ENCODE measurements at regions not wholly inside any gene's neighbourhood (a gene's known extent, or its start where the extent isn't known, plus 50 kb on each side); places are given as distances from the start of the nearest gene placed in this dataset.
"Not testable (repeated sequence)": the region's sequence is repeated elsewhere in the genome, so short reads cannot be mapped to it uniquely, and the experiment has no call there.

DNA sequence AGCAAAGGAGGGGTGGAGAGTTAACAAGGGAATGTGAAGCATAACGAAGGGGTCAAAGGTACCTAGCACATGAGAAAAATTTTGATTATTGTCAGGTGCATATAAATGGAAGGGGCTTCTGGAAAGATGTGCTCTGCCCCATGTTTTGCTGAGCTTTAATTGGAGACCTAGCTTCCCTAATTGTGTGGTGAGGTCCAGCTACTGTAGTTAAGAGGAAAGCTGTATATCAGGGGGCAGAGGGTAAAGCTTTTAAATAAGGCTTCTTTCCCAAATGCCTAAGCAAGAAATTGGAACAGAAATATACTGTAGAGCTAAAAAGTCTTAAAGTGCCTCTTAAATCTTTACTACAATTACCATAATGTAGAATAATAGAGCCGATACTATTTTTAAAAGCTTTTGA, 267.2 kb downstream of the MAT2B start:
- DNase-seq (ENCODE audit: low read depth in 3 of 3): no peak

- DNase-seq (ENCODE audit: low read depth in 3 of 3): no peak
These were observed 267.8 kb downstream of the MAT2B start for GRCh38 chr5:163773226-163773625.

DNA sequence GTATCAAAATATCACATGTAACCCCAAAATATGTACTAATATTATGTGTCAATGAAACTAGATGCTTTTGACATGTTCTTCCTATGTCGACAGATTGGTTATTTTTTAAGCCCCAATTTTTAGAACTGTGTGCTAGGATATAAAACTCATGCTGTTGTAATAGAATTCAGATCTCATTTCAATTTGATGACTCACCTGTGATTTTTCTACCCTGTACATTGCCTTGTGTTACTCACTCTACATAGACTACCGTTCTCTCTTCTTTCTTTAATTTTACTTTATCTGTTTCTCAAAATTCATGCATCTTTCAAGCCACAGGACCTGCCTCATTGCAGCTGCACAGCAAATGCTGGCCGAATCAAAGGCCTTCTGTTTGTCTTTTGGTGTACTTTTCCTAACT, 284.5 kb downstream of the MAT2B start:
- no peak for DNase-seq (ENCODE audit: low read depth in 3 of 3)

- DNase-seq (ENCODE audit: low read depth in 3 of 3): no peak
These were observed 285.1 kb downstream of the MAT2B start for GRCh38 chr5:163790497-163790896.

DNA sequence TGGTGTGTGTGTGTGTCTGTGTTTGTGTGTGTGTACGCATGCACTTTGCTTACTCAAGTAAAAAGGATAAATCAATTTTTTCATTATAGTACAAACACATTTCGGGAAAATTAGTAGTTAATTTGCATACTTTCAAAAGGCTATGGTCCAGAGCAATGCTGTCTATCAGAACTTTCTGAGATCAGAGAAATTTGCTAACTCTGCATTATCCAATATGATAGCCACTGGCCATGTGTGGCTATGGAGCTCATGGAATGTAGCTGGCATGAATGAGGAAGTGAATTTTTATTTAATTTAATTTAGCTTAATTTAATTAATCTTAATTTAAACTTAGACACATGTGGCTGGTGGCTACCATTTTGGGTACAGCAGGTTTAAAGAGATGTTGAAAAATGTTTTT, 289.6 kb downstream of the MAT2B start:
- no peak for DNase-seq (ENCODE audit: low read depth in 3 of 3)

GRCh38 chr5:163807781-163808180, 302.4 kb downstream of the MAT2B start:
- DNase-seq (ENCODE audit: low read depth in 3 of 3): no peak

- DNase-seq (ENCODE audit: low read depth in 3 of 3): no peak
These were observed 304.1 kb downstream of the MAT2B start for GRCh38 chr5:163809473-163809872.

- no peak for DNase-seq (ENCODE audit: low read depth in 3 of 3)
These were observed 308.5 kb downstream of the MAT2B start for GRCh38 chr5:163813900-163814299.

GRCh38 chr5:163815240-163815791, 309.9 kb downstream of the MAT2B start:
- DNase-seq (ENCODE audit: low read depth in 3 of 3): no peak

DNA sequence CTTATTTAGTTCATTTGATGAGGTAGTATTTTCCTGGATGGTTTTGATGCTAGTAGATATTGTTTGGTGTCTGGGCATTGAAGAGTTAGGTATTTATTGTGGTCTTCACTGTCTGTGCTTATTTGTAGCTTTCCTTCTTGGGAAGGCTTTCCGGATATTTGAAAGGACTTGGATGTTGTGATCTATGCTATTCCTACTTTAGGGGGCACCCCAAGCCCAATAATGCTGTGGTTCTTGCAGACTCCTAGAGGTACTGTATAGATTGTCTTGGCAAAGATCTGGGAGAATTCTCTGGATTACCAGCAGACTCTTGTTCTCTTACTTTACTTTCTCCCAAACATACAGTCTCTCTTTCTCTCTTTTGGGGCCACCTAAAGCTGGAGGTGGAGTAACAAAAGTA, 315.7 kb downstream of the MAT2B start:
- DNase-seq (ENCODE audit: low read depth in 3 of 3): no peak

DNA sequence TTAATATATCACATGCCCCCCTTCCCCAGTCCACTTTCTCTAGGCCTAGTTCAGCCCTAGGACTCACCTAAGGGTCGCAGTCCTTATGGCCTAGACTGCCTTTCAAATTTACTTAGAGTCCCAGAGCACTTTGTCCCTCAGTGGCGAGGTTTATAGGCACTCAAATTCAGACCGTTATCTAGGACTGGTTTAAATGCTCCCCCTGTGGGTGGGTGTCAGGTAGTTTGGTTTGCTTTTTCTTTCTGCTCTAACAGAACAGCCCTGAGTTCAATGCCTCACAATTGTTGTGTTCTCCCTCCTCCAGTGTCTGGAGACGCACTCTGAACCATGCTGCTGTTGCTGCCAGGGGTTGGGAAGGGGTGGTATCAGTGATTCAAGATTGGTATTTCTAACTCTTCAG, 317.1 kb downstream of the MAT2B start:
- no peak for DNase-seq (ENCODE audit: low read depth in 3 of 3)

DNA sequence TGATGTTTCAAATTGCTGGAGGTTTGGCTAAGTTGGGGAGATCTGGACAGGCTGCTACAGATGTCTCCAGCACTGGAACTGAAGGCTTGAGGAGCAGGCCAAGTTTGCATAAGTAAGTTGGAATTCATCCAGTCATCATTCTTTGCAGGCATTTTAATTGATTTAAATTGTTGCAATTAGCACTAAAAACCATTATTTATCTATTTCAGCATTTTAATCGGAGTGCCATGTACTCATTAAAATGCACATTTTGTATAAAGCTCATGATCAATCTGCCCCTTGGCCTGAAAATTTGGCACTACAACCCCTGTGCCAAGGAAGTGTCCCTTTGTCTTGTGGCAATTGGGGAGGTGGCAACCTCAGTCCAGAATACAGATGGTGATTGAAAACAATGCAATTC, 320.2 kb downstream of the MAT2B start:
- no peak for DNase-seq (ENCODE audit: low read depth in 3 of 3)

DNA sequence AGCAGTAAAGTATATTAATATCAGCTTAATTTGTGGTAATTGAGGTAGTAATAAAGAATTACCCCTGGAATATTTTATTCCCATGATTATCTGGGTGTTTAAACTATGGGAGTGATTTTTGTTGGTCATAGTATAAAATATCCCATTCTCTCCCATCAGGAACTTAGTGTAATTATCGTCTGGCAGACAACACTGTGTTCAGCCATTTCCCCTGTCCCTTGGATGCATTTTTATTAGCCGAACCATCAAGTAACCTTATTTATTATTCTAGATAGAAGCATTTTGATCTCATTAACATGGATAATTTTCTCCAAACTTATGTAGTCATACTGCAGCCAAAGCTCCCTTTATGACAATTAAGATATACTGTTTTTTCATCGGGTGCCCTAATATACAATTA, 320.8 kb downstream of the MAT2B start:
- DNase-seq (ENCODE audit: low read depth in 3 of 3): no peak

- no peak for DNase-seq (ENCODE audit: low read depth in 3 of 3)
These were observed 326.7 kb downstream of the MAT2B start for GRCh38 chr5:163832155-163832554.

GRCh38 chr5:163838738-163839137, 333.3 kb downstream of the MAT2B start:
- DNase-seq (ENCODE audit: low read depth in 3 of 3): no peak

DNA sequence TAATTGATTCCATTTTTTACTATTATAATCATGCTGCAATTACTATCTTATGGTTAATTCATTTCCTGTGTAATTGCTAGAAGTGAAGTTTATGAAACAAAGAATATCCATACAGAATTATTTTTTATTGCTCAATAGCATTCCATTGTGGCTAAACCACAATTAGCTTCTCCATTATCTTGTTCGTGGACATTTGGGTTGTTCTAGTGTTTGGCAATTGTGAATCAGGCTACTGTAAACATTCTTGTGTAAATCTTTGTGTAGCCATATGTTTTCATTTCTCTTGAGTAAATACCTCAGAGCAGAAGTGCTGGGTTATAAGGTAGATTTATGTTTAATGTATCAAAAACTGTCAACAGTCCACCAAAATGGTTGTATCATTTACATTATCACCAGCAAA, 341.1 kb downstream of the MAT2B start:
- no peak for DNase-seq (ENCODE audit: low read depth in 3 of 3)

DNA sequence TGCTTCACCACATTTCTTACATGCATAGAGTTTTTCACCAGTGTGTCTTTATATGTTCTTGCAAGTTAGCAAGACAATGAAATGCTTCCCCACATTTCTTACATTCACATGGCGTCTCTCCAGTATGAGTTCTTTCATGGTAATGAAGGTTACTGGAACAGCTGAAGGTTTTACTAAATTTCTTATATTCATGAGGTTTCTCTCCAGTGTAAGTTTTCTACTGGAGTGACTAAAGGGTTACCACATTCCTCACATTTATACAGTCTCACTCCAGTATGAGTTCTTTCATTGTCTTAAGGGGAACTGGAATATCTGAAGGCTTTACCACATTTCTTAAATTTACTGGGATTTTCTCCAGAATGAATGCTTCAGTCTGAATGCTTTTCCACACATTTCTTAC, 350.3 kb downstream of the MAT2B start:
- DNase-seq (ENCODE audit: low read depth in 3 of 3): no peak

GRCh38 chr5:163861670-163862069, 356.3 kb downstream of the MAT2B start:
- no peak for DNase-seq (ENCODE audit: low read depth in 3 of 3)

DNA sequence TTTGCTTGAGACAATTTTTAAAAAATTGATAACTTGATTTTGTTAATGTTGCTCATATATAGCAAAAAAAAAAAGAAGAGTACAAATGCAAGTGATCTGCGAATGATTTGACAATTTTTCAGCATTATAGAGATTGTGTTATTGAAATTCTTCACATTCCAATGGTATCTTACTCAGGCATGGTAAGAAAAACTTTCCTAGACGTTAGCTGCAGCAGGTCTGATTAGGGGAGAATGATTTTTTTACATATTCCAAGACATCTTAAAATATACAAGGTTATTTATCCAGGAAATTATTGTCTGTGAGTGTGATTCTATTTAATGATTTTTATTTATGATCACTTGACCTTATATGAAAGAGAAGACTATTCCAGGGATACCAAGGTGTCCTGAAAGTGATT, 361.9 kb downstream of the MAT2B start:
- no peak for DNase-seq (ENCODE audit: low read depth in 3 of 3)

GRCh38 chr5:163867738-163868137, 362.3 kb downstream of the MAT2B start:
- no peak for DNase-seq (ENCODE audit: low read depth in 3 of 3)

GRCh38 chr5:163869581-163869980, 364.2 kb downstream of the MAT2B start:
- no peak for DNase-seq (ENCODE audit: low read depth in 3 of 3)

- DNase-seq (ENCODE audit: low read depth in 3 of 3): no peak
These were observed 365.0 kb downstream of the MAT2B start for GRCh38 chr5:163870441-163870840.

DNA sequence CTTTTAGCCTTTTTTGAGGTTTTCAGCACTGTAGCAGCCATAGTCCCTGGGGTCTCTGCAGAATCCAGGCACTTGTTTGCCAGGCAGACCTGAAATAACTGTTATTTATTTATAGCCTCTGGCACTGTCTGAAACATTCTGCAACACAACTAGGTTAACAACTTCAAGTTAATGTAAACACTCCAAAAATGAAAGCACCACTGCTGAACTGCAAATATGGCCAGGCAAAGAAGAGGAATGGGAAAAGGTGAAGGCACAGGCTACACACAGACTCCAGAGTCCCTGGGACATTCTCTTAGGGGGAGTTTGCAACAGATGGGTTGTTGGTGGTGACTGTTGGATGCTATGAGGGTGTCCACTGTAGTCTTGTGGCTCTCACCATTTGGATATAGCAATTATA, 369.0 kb downstream of the MAT2B start:
- no peak for DNase-seq (ENCODE audit: low read depth in 3 of 3)

DNA sequence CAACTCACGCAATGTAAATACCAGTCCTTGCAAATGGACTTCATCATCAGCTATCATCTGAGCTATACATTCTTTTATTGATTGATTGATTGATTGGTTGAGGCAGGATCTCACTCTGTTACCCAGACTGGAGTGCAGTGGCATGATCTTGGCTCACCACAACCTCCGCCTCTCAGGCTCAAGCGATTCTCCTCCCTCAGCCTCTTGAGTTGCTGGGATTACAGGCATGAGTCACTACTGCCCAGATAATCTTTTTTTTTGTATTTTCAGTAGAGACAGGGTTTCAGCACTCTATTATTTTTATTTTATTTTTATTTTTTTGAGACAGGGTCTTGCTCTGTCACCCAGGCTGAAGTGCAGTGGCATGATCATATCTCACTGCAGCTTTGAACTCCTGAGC, 369.5 kb downstream of the MAT2B start:
- not testable (repeated sequence) for DNase-seq (ENCODE audit: low read depth in 3 of 3)

DNA sequence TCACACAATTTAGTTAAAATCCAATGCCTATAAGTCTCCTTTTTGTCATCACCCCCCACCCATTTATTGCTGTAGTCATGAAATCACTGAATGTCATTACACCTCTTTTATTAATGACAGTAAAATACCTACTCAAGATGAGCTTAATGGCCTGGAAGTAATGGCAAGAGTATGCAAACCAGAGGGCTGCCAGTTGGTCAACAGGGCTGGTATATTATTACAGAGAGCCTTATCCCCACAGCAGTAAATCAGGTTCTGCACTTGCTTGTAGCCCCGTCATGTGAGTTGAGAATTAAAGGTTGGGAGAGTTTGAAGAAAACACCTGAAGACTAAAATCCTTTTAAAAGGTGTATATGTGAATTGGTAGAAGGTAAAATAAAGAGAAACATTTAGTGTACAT, 372.4 kb downstream of the MAT2B start:
- no peak for DNase-seq (ENCODE audit: low read depth in 3 of 3)
